GM12891 (cell line): ENCODE measurements at regions not wholly inside any gene's neighbourhood (a gene's known extent, or its start where the extent isn't known, plus 50 kb on each side); places are given as distances from the start of the nearest gene placed in this dataset.

Experiments used
- POLR2A ChIP-seq: IDR thresholded peaks from 2 replicates; pipeline ENCODE4 v1.6.1; 2011; ENCODE audit warnings: low read depth, low read length, control low read depth
- POLR2AphosphoS5 ChIP-seq: IDR thresholded peaks from 2 replicates; pipeline ENCODE4 v1.6.1; 2011; ENCODE audit warnings: low read depth, low read length, control low read depth
- TAF1 ChIP-seq: IDR thresholded peaks from 2 replicates; pipeline ENCODE4 v1.6.1; 2011; ENCODE audit warnings: low read depth, low read length, control low read depth

- TF ChIP-seq POLR2AphosphoS5 (no peak), POLR2A (no peak), TAF1 (no peak)
Measured at GRCh38 chr4:156635051-156635450, 336.5 kb downstream of the PDGFC start.
